Upper lobe of left lung (tissue), 6 donors: ENCODE measurements at regions not wholly inside any gene's neighbourhood (a gene's known extent, or its start where the extent isn't known, plus 50 kb on each side); places are given as distances from the start of the nearest gene placed in this dataset.
"Not testable (repeated sequence)": the region's sequence is repeated elsewhere in the genome, so short reads cannot be mapped to it uniquely, and the experiment has no call there.

Experiments used
- ATAC-seq, 2 donors: fragments of 200-7000 bp; cut with Tn5 transposase; one replicate each; pipeline ENCODE4 v1.9.1; 2022; ENCODE audit warnings: mild to moderate bottlenecking in 2 of 2, moderate library complexity in 2 of 2; ENCODE audit not compliant: low FRiP score in 2 of 2
- DNase-seq, 2 donors: peaks; one replicate each; pipeline ENCODE4 v3.0.0-alpha.2; 2019 to 2020
- H3K27ac ChIP-seq, 4 donors: fragments of 200-600 bp; sonication (generic); one replicate each; pipeline ENCODE4 v1.5.1; 2016 to 2019
- H3K27me3 ChIP-seq, 4 donors: fragments of 200-600 bp; sonication (generic); one replicate each; pipeline ENCODE4 v1.5.1; 2017 to 2019
- H3K36me3 ChIP-seq, 4 donors: fragments of 200-600 bp; sonication (generic); one replicate each; pipeline ENCODE4 v1.5.1; 2016 to 2019
- H3K4me1 ChIP-seq, 4 donors: fragments of 200-600 bp; sonication (generic); one replicate each; pipeline ENCODE4 v1.5.1; 2018 to 2019
- H3K4me3 ChIP-seq, 4 donors: fragments of 200-600 bp; sonication (generic); one replicate each; pipeline ENCODE4 v1.5.1; 2017 to 2019; ENCODE audit warnings: mild to moderate bottlenecking in 2 of 4, moderate library complexity in 1 of 4
- H3K9me3 ChIP-seq, 4 donors: fragments of 200-600 bp; sonication (generic); one replicate each; pipeline ENCODE4 v1.5.1; 2018 to 2019
- EP300 ChIP-seq, 4 donors: sonication (generic); formaldehyde crosslinking; IDR thresholded peaks; one replicate each; pipeline ENCODE4 v1.5.1; 2017; ENCODE audit warnings: antibody characterized with exemption in 4 of 4, control low read depth in 2 of 4
- POLR2A ChIP-seq, 4 donors: fragments of 450-650 bp; IDR thresholded peaks; one replicate each; pipeline ENCODE4 v1.5.1; 2016 to 2017; ENCODE audit warnings: antibody characterized with exemption in 4 of 4, mild to moderate bottlenecking in 2 of 4
- POLR2AphosphoS5 ChIP-seq, 2 donors: sonication (generic); formaldehyde crosslinking; IDR thresholded peaks; one replicate each; pipeline ENCODE4 v1.5.1; 2017; ENCODE audit warnings: antibody characterized with exemption in 2 of 2
- WGBS, 2 donors: methylation state at CpG; one replicate each; pipeline ENCODE4 v1.1.5; 2017 to 2018; 5-methylcytosine and 5-hydroxymethylcytosine counted together
- TF ChIP-seq, protein P1 (sequence below), 6 experiments: fragments of 450-650 bp in 4 of 6; fragments of 200-600 bp in 2 of 6; sonication (generic) in 2 of 6; IDR thresholded peaks; one replicate each; pipeline ENCODE4 v1.5.1; 2016 to 2019; ENCODE audit warnings: antibody characterized with exemption in 6 of 6
- donor health status: DM: no; HTN: no; CAD: no; lungs with moderate emphysema.
- donor health status: DM: no; HTN: yes; CAD: no; lungs with severe emphysema.

DNA sequence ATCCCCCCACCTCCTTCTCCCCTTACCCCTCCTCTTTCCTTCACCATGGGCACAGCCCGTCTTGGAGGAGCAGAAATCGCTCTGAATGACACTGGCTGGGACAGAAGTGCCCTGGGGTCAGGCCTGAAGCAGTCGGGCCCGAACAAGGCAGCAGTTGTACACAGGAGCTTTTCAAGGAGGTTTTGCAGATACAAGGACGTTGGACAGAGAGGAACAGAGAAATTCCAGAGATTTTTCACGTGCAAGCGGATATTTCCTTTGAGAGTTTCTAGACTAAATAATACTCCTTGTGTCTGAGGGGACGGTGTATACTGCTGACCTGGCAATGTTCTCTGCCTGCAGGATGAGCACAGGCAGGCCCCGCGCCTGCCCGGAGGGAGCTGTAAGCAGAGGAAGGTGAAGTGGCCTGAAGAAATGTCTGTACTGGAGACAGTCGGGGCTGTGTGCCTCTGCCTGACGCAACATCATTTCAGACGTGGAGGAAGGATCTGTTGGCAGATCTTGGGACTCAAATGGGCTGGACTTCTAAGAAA lies 95.3 kb upstream of the SLC25A33 start:
- Histone ChIP-seq H3K27me3 (no peaks in the 10 kb centered on the region), H3K4me3 (no peak overlapping the region), H3K9me3 (no peaks in the 10 kb centered on the region), H3K27ac (peak overlapping the region in 3 of 4 donors; percentile 4 to 35 (median 13)), H3K4me1 (peaks cover 5 to 19% (median 13%) of the 10 kb centered on the region in 4 donors), H3K36me3 (no peaks in the 10 kb centered on the region)
- peak; percentile 42 to 52 for ATAC-seq
- 50 to 61% methylated on average over 14 of the region's 14 CpGs for WGBS, 2 donors
- DNase-seq: peak in 1 of 2 donors; percentile 56
- TF ChIP-seq POLR2AphosphoS5 (IDR thresholded peaks at IDR 0.05) (no peak), POLR2A (IDR thresholded peaks at IDR 0.05) (no peak), EP300 (IDR thresholded peaks at IDR 0.05) (no peak)
- TF ChIP-seq, protein P1, sequence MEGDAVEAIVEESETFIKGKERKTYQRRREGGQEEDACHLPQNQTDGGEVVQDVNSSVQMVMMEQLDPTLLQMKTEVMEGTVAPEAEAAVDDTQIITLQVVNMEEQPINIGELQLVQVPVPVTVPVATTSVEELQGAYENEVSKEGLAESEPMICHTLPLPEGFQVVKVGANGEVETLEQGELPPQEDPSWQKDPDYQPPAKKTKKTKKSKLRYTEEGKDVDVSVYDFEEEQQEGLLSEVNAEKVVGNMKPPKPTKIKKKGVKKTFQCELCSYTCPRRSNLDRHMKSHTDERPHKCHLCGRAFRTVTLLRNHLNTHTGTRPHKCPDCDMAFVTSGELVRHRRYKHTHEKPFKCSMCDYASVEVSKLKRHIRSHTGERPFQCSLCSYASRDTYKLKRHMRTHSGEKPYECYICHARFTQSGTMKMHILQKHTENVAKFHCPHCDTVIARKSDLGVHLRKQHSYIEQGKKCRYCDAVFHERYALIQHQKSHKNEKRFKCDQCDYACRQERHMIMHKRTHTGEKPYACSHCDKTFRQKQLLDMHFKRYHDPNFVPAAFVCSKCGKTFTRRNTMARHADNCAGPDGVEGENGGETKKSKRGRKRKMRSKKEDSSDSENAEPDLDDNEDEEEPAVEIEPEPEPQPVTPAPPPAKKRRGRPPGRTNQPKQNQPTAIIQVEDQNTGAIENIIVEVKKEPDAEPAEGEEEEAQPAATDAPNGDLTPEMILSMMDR (IDR thresholded peaks at IDR 0.05): no peak

DNA sequence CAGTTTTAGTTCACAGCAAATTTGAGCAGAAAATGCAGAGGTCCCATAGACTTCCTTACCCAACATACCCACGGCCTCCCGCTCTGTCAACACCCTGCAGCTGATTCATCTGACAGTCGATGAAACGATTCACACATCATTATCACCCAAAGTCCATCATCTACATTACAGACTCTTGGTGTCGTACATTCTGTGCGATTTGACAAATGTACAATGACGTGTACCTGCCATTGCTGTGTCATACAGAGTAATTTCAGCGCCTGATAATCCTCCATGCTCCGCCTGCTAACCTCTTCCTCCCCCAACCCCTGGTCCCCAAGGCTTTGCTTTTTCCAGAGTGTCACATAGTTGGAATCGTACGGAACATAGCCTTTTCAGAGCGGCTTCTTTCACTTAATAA lies 94.7 kb upstream of the SLC25A33 start:
- H3K9me3 ChIP-seq: no peaks in the 10 kb centered on the region
- DNase-seq (no peak), ATAC-seq (no peak)
- no peaks in the 10 kb centered on the region for H3K36me3 ChIP-seq
- 89 to 91% methylated on average over 12 of the region's 12 CpGs for WGBS, 2 donors
- H3K4me3 ChIP-seq: no peak overlapping the region
- no peaks in the 10 kb centered on the region for H3K27me3 ChIP-seq
- TF ChIP-seq POLR2AphosphoS5 (IDR thresholded peaks at IDR 0.05): no peak
- TF ChIP-seq, protein P1 (IDR thresholded peaks at IDR 0.05): no peak
- TF ChIP-seq POLR2A (IDR thresholded peaks at IDR 0.05): no peak
- no peak for TF ChIP-seq EP300 (IDR thresholded peaks at IDR 0.05)
- peak overlapping the region in 1 of 4 donors; percentile 13 for H3K27ac ChIP-seq
- H3K4me1 ChIP-seq: peaks cover under 1 to 18% (median 11%) of the 10 kb centered on the region in 4 donors

GRCh38 chr1:9445081-9445480 lies 94.2 kb upstream of the SLC25A33 start:
- ATAC-seq, H3K27ac ChIP-seq, H3K9me3 ChIP-seq, H3K36me3 ChIP-seq, DNase-seq, H3K27me3 ChIP-seq, H3K4me3 ChIP-seq: not testable (repeated sequence)
- 94 to 98% methylated on average over 10 of the region's 10 CpGs for WGBS, 2 donors
- H3K4me1 ChIP-seq: peaks cover 0 to 18% (median 10%) of the 10 kb centered on the region in 4 donors

DNA sequence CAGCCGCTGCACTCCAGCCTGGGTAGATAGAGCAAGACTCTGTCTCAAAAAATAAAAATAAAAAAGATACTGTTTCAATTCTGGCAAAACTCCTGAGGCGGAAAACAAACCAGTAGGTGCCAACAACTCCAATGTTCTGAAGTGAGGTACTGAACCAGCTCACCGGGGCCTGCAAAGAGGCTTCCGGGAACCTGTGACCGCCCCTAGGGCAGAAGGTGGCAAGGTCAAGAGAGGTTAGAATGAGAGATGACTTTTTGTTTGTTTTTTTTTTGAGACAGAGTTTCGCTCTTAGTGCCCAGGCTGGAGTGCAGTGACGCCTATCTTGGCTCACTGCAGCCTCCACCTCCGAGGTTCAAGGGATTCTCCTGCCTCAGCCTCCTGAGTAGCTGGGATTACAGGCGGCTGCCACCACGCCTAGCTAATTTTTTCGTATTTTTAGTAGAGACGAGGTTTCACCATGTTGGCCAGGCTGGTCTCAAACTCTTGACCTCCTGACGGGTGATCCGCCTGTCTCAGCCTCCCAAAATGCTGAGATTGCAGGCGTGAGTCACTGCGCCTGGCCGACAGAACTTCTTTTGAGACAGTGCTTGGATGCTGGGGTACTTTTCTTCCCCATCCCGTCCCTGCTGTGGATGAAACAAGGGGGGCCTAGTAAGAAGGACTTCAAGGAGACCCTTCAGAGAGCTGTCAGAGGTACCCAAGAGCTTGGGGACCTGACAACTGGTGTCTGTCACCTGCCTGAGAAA lies 91.9 kb upstream of the SLC25A33 start:
- Histone ChIP-seq H3K4me3 (no peak overlapping the region), H3K36me3 (no peaks in the 10 kb centered on the region), H3K27me3 (no peaks in the 10 kb centered on the region), H3K4me1 (peaks cover 0 to 16% (median 7%) of the 10 kb centered on the region in 4 donors), H3K27ac (no peak overlapping the region), H3K9me3 (no peaks in the 10 kb centered on the region)
- TF ChIP-seq POLR2AphosphoS5 (IDR thresholded peaks at IDR 0.05) (no peak), POLR2A (IDR thresholded peaks at IDR 0.05) (no peak), EP300 (IDR thresholded peaks at IDR 0.05) (no peak)
- TF ChIP-seq, protein P1 (IDR thresholded peaks at IDR 0.05): no peak
- DNase-seq (no peak), ATAC-seq (no peak)
- WGBS, 2 donors: 90 to 93% methylated on average over 18 of the region's 18 CpGs

GRCh38 chr1:9448132-9449109 lies 90.8 kb upstream of the SLC25A33 start:
- ATAC-seq (no peak), DNase-seq (no peak)
- no peak overlapping the region for H3K4me3 ChIP-seq
- H3K9me3 ChIP-seq: no peaks in the 10 kb centered on the region
- H3K36me3 ChIP-seq: no peaks in the 10 kb centered on the region
- H3K4me1 ChIP-seq: peaks cover 0 to 16% (median 7%) of the 10 kb centered on the region in 4 donors
- WGBS, 2 donors: 32 to 43% methylated on average over 15 of the region's 15 CpGs
- H3K27me3 ChIP-seq: no peaks in the 10 kb centered on the region
- H3K27ac ChIP-seq: peak overlapping the region in 1 of 4 donors; percentile 31
- TF ChIP-seq POLR2A (IDR thresholded peaks at IDR 0.05): no peak
- no peak for TF ChIP-seq POLR2AphosphoS5 (IDR thresholded peaks at IDR 0.05)
- TF ChIP-seq EP300 (IDR thresholded peaks at IDR 0.05): no peak
- TF ChIP-seq, protein P1 (IDR thresholded peaks at IDR 0.05): no peak
